GM12873 (cell line): ENCODE measurements at regions not wholly inside any gene's neighbourhood (a gene's known extent, or its start where the extent isn't known, plus 50 kb on each side); places are given as distances from the start of the nearest gene placed in this dataset.

ENCODE experiments used
- TF ChIP-seq, protein P1 (sequence below): IDR thresholded peaks from 2 replicates; pipeline ENCODE4 v1.5.1; 2012; ENCODE audit warnings: low read depth, mild to moderate bottlenecking, moderate library complexity, low read length, control low read depth; ENCODE audit not compliant: insufficient read depth; ENCODE audit errors: missing control alignments

- TF ChIP-seq, protein P1, sequence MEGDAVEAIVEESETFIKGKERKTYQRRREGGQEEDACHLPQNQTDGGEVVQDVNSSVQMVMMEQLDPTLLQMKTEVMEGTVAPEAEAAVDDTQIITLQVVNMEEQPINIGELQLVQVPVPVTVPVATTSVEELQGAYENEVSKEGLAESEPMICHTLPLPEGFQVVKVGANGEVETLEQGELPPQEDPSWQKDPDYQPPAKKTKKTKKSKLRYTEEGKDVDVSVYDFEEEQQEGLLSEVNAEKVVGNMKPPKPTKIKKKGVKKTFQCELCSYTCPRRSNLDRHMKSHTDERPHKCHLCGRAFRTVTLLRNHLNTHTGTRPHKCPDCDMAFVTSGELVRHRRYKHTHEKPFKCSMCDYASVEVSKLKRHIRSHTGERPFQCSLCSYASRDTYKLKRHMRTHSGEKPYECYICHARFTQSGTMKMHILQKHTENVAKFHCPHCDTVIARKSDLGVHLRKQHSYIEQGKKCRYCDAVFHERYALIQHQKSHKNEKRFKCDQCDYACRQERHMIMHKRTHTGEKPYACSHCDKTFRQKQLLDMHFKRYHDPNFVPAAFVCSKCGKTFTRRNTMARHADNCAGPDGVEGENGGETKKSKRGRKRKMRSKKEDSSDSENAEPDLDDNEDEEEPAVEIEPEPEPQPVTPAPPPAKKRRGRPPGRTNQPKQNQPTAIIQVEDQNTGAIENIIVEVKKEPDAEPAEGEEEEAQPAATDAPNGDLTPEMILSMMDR, result no peak
Observed at GRCh38 chr7:79854621-79855020, 280.0 kb upstream of the GNAI1 start.

GRCh38 chr7:79837915-79838314 is 296.7 kb upstream of the GNAI1 start:
- TF ChIP-seq, protein P1, result no peak

GRCh38 chr7:79833616-79834015 is 301.0 kb upstream of the GNAI1 start:
- TF ChIP-seq, protein P1, result no peak

GRCh38 chr7:79828866-79829265 is 305.8 kb upstream of the GNAI1 start:
- TF ChIP-seq, protein P1, result no peak

DNA sequence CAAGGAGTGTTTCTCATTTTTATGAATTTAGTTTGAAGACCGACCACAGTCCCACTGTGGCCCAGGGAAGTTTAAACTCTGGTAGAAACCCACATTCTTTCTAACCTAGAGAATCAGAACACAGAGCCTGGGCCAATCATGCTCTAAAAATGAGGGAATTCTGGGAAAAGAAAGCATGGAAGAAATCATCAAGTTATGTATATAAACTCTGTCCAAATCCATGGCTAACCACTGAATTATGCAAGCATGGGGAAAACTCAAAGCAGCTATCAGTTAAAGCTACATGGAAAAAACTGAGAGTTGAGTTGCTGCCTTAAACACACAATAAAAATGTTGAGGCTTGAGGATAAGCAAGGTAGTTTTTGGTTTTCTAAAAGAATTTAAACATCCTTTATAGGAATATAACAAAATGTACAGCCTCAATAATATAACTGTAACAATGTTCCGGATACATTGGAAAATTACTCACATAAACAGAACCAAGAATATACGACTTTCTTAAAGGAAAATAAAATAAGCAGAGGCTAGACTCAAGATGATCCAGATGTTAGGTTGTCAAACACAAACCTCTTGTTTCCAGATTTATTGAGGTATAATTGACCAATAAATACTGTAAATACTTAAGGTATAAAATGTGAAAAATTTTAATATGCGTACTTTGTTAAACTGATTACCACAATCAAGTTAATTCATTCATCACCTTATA is 311.2 kb upstream of the GNAI1 start:
- TF ChIP-seq, protein P1, result no peak

- TF ChIP-seq, protein P1, result no peak
Observed at GRCh38 chr7:79822620-79823240, 311.9 kb upstream of the GNAI1 start.

DNA sequence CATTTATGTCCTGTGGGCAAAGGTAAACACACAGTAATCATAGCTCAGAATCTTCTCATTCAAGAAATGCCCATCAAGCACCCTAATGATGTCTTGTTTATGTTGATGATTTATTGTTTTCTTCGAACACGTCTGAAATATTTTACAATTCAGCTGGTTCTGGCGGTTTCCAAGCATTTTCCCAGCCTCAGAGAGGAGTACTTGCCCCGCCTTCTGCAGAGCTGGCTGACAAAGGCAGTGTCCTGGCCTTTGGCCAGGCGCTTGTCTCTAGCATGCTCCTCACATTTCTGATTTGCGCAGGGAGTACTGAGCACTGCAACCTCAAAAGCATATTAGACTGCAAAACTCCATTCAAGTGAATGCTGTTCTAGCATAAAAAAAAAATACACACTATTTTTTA is 314.2 kb upstream of the GNAI1 start:
- TF ChIP-seq, protein P1, result no peak
